Left ventricle myocardium superior (tissue), 1 donor: ENCODE measurements at regions not wholly inside any gene's neighbourhood (a gene's known extent, or its start where the extent isn't known, plus 50 kb on each side); places are given as distances from the start of the nearest gene placed in this dataset.
"Not testable (repeated sequence)": the region's sequence is repeated elsewhere in the genome, so short reads cannot be mapped to it uniquely, and the experiment has no call there.

ENCODE experiments used
- ATAC-seq: fragments of 200-7000 bp; cut with Tn5 transposase; one replicate; pipeline ENCODE4 v1.9.1; 2020; ENCODE audit warnings: mild to moderate bottlenecking, moderate library complexity
- DNase-seq: peaks from one replicate; pipeline ENCODE4 v3.0.0-alpha.2; 2020
- intact Hi-C: fragments of 100-400 bp; cut with micrococcal nuclease; formaldehyde crosslinking; loops from one replicate; pipeline ENCODE4 v1.11.0; 2022
- donor health status: DM: no; HTN: yes; CAD: no; lungs with severe emphysema.

DNA sequence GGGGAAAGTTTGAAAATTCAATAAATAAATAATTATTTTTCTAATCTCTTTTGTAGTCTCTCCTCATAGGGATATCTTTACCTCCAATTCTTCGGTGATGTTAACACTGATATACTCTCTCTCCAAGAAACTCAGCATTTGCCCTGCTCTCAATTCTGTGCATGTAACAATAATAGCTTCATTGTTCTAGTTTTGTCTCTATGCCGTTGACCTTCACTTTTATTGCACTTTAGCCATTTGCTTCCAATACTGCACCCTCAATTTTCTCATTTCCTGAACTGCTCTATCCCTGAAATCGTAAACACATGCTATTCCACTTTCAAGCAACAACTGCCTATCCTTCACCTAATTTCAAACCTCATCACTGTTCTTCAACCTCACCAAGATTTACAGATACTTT, 645.0 kb downstream of the C12orf50 start:
- DNase-seq (no peak), ATAC-seq (no peak)
- intact Hi-C loops, result no loop called here

DNA sequence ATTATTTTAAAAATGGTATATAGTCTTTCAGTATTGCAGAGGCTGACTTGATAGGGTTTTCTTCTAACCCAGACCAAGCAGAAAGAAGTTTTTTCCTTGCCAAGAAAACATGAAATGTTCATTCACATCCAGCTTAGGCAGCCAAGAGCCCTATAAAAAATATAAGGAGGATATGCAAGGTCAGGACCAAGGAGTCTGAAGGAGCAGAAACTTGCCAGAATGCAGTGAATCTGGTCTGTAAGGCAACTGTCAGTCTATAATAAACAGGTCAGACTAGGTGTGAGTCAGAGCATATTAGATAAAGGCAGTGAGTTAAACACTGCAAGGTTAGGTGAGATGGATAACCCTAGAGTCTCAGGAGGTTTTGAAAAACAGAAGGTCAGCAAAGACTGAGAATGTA, 645.5 kb downstream of the C12orf50 start:
- ATAC-seq, result no peak
- no peak for DNase-seq
- intact Hi-C loops, result no loop called here

DNA sequence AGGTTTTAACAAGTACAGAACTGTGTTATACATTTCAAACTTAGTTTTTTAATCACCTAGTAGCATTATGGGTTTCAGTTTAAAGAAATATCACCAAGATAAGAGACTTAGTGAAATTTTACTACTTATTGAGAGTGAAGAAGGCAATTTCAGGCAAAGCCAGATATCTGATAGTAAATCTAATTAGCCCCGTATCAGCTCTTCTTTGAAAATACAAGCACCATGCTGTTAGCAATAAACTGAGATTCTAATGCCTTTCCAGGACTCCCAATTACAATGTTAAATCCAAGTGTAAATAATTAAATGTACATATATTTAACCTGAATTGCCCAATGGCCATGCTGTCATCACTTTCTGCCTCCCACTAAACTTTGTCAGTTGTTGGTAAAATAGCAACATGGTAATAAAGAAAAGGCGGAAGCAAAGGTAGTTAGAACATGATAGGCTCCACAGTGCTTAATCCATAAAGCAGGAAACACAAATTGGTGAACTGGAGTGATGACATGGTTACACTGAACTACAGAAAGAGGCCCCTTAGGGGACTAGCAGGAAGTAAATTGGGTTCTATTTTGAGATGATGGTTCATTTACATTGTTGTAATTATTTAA, 646.1 kb downstream of the C12orf50 start:
- DNase-seq (no peak), ATAC-seq (no peak)
- intact Hi-C loops, result no loop called here

DNA sequence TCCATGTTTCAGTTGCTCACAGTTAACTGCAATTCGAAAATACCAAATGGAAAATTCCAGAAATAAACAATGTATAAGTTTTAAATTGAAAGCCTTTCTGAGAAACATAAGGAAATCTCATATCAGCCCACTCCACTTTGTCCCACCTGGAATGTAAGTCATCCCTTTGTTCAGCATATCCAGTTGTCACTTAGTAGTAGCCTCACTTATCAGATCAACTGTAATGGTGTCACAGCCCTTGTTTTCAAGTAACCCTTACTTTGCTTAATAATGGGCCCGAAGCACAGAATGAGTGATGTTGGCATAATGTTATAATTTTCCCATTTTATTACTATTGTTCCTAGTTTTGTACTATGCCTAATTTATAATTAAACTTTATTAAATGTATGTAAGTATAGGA, 646.8 kb downstream of the C12orf50 start:
- DNase-seq (no peak), ATAC-seq (no peak)
- intact Hi-C loops, result no loop called here

DNA sequence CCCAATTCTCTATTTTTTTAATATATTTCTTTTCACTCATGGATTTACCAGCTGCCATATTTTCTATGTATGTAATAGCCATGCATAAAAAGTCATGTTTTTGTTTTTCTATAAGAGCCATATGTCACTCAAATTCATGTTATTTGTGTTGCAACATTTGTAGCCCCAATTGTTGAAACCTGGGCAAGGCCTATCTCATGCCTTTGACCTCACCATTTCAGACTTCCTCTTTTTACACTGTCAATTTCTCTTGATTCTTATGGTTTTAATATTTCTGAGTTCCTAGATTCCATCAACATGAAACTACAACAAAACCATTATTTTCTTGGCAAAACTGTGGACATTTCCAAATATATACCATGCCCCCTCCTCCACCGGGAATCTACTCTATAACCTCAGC, 647.5 kb downstream of the C12orf50 start:
- intact Hi-C loops, result no loop called here
- ATAC-seq (no peak), DNase-seq (no peak)

DNA sequence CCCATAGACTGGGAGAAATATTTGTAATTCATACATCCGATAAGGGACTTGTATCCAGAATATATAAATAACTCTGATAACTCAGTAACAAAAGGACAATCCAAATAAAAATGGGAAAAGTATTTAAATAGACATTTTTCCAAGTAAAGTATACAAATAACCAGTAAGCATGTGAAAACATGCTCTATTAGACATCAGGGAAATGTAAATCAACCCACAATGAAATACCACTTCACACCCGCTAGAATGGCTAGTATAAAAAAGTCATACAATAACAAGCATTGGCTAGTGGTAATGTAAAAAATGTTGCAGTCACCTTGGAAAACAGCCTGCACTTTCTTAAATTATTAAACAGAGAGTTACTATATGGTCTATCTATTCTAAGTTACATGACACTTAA, 650.7 kb downstream of the C12orf50 start:
- DNase-seq (no peak), ATAC-seq (no peak)
- intact Hi-C loops, result no loop called here

DNA sequence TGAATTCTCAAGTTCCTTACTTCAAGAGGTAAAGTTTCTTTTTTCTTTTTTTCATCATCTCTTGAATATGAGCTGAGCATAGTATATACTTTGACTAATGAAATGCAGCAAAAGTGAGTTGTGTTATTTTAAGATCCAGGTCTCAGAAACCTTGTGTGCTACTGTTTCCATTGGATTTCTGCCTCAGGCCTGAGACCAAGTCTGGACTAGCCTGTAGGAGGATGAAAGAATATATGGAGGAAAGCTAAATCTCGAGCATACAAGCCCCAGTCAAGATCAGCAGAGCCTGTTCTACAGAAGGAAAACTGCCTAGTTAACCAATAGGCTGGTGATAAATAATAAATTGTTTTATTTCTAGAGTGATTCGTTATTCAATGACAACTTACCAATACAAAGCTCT, 652.5 kb downstream of the C12orf50 start:
- no peak for DNase-seq
- ATAC-seq, result no peak
- intact Hi-C loops, result no loop called here

DNA sequence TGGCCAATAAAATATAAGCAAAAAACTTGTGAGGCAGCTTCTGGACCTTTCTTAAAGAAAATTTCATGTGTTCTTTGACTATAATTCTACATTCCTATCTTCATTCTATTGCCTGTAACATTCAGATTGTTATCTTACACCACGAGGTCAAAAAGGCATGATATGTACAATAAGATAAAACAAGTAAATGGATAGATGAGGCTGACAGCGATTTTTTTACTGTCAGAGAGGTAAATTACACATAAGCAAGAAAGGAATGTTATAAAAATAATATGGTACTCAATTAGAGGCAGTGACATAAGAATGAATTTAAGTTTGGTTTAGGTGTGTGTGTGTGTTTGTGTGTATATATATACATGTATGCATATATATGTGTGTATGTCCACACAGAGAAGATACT, 660.0 kb downstream of the C12orf50 start:
- intact Hi-C loops, result no loop called here
- ATAC-seq, result no peak
- no peak for DNase-seq

DNA sequence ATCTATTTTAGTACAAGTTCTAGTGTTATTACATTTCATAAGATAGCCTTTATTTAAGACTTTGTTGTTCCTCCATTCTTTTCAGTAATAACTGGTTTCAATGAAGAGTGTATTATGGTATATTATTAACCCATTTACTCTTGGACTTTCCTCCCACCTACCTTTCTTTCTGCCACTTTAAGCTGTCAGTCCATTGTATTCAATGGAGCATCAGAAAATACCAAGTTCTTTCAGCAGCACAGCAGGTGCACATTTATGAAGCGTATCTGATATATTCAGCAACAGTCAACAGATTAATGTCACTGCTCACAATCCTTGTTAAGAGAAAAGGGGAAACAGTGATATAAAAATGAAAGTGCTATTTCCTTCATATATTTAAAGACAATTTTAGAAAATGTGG, 660.9 kb downstream of the C12orf50 start:
- no peak for ATAC-seq
- intact Hi-C loops, result no loop called here
- no peak for DNase-seq

DNA sequence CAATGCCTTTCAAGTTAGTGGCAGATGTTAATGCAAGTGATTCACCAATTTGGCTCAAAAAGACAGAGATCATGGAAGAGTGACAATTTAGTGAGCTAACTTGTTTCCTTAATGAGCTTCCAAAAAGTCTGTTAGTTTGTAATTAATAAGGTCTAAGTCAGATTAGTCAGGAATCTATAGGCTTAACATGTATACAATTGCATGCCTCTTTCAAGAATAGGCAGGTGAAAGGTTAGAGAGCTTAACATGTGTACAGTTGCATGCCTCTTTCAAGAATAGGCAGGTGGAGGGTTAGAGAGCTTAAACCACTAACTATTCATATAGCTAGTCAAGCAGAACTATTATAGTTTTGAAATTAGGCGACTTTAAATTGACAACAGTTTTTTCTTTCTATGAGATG, 663.8 kb downstream of the C12orf50 start:
- no peak for DNase-seq
- intact Hi-C loops, result no loop called here
- ATAC-seq, result no peak

DNA sequence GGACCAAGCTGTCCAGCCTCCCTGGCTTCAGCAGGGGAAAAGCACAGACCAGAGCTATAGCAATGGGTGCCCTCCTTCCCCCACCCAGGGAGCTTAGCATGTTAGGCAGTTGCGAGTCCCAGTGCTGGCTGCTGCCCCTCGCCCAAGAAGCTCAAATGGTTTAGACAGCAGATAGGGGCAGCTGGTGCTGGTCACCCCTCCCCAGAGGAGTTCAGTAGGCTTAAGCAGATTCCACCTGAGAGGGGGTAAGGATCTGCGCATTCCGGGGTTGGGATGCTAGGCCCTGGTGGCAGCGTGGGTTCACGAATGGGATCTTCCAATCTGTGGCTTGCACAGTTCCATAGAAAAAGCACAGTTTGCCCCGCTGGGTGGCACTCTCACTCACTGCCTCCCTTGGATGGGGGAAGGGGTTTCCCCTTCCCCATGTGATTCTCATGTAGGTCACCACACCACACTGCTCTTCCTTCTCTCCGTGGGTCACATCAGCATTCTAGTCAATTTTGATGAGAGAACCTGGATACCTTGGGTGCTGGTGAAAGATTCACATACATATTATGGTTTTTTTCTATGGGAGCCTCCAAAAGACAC, 665.6 kb downstream of the C12orf50 start:
- DNase-seq (no peak), ATAC-seq (no peak)
- intact Hi-C loops, result no loop called here

DNA sequence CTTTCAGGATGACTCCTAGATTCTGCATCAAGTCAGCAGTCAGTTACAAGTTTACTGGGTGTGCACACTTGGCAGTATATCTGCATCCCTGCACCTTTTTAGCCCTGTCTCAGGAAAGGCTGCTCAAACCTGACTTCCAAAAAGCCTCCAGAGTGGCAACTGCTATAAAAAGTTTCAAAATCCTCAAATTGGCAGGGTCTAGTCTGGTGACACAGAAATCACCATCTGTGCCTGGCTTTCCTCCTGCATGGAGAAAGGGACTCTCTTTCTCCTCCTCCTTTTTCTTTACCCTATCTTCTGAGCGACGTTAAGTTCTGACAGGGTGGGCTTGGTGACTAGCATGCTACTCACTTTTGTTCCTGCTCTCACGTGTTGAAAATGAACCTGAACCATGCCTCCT, 679.5 kb downstream of the C12orf50 start:
- ATAC-seq (no peak), DNase-seq (no peak)
- intact Hi-C loops, result no loop called here

DNA sequence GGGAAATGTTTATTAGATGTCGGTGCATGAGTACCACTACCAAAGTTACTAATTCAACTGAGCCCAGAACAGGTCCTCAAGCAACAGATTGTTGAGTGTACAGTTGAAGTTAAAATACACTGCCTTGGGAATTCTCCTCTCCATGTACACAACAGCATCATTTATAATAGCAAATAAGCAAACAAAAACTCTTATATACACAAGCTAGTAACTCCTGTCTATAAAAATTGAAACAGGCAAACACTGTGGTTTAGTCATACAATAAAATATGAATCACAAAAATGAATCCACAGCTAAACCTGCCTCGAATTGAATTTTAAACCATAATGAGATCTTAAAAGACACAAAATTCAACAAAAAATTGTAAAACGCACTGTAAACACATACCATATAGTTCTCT, 681.1 kb downstream of the C12orf50 start:
- intact Hi-C loops, result no loop called here
- ATAC-seq (no peak), DNase-seq (no peak)

DNA sequence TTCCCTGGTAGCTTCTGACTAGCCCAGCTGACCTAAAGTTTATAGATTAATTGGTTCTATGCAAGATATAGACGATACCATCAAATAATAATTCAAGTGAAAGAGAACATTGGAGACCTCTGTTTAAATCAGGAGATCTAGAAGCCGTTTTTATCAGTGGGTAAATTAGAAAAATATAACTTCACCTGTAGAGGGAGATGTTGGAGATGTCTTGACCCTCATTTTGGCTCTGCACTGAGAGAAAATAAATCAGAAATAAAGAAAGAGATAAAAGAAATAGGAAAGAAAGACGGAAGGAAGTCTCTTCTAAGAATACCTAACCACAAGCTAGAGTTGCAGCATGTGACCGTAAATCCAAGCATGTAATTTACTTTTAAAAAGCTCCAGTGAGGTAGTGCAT, 684.5 kb downstream of the C12orf50 start:
- no peak for ATAC-seq
- DNase-seq, result no peak
- intact Hi-C loops, result no loop called here

DNA sequence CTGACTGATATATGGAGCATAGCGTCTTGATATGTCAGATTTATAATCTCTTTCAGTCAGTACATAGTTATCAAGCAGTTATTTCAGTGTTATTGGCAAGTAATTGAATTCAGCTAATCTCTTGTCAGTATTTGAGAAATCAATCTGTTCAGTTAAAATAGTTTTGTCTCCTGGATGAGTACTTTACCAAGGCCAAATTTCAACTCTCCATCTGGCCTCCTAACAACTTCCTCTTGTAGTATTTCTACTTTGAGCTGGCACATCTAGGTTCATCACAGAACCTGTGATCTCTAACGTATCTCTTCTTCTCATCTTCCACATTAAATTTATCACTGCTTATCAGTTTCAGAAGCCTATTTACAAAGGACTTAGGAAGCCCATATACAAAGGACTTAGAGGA, 690.5 kb downstream of the C12orf50 start:
- ATAC-seq (no peak), DNase-seq (no peak)
- intact Hi-C loops, result no loop called here

DNA sequence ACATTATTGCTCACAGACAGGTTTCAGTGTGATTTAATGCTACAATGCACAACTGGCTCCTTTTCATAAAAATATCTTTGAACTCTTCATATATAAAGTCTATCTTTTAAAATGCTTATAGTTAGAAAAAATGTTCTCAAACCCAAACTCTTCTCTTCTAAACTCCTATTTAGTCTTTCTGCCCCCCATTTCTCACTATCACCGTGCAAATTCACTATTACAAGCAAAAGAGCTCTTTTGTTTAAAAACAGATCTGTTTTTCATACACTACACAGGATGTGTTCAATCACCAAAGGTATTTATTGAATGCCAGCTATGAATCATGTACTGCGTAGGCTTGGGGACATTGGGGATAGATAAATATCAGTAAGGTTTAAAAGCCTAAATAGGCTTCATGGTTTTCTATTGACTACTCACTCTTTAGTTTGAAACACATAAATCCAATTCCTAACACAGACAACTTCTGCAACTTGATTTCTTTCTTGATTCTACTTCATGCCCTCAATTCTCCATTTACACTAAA, 692.3 kb downstream of the C12orf50 start:
- DNase-seq (no peak), ATAC-seq (no peak)
- intact Hi-C loops, result no loop called here

DNA sequence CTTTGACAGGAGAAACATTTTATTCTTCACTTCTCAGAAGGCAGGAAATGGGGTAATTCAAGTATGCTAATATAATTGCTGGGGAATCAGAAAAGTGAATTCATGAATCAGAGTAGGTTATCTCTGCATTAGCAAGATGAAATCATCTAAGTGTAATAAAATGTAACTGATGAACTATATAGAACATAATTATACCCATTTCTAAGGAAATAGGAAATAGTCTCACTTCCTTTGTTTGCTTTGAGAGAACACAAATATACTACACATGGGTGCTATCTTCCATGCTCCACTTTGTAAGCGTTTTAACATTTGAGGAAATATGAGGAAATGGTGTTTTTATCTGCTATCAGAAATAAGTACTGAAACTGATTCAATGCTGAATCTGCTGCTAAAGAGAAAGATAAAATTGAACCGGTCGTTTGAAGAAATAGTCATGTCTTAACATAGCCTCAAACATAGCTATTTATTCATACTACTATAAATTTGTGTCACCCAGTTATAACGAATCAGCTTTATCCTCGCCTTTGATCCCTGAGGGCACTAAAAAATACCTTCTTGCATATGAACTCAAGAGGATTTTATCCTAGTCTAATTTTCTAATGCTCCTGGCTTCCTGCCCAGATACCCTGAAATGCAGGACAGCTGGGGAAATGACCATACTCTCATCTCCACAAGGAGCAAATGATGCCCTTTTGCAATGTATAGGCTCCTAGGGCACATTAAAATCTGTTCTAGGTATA, 696.0 kb downstream of the C12orf50 start:
- intact Hi-C loops, result no loop called here
- no peak for ATAC-seq
- DNase-seq, result no peak

DNA sequence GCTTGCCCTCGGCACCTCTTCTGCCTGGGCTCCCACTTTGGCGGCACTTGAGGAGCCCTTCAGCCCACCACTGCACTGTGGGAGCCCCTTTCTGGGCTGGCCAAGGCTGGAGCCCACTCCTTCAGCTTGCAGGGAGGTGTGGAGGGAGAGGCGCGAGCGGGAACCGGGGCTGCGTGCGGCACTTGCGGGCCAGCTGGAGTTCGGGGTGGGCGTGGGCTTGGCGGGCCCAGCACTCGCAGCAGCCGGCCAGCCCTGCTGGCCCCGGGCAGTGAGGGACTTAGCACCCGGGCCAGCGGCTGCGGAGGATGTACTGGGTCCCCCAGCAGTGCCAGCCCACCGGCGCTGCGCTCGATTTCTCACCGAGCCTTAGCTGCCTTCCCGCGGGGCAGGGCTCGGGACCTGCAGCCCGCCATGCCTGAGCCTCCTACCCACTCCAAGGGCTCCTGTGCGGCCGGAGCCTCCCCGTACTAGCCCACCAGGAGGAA, 699.1 kb downstream of the C12orf50 start:
- ATAC-seq, DNase-seq, intact Hi-C loops: not testable (repeated sequence)

DNA sequence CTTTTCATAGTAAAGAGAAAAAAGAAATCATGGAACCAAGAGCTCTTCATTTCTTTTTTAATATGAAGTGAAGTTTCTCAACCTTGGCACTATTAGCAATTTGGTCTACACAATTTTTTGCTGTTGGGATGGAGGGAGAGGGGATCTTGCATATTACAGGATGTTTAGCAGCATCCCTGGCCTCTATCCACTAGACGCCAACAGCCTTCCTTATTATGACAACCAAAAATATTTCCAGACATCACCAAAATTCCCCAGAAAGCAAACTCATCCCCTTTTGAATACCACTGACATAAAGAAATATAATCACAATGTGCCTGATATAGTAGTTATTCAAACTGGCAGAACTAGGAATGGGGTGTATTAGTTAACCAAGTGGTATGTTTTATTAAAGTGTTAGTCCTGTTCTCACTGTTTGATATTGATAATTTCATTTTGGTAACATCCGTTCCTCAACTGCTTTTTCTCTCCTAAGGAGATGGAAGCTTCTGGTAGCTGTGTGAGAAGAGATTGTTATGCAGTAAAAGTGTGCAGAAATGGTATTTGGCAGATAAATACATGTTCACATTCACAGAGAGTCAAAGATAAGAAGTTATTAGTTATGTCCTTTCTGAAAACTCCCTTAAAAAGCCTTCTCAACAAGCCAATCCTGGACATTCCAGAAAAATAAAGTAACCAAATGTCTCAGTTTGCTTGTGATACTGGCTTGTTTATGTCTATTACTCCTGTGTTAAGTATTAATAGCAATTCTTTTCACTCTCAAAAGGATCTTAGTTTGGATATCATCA, 699.9 kb downstream of the C12orf50 start:
- DNase-seq (no peak), ATAC-seq (no peak)
- intact Hi-C loops, result no loop called here

DNA sequence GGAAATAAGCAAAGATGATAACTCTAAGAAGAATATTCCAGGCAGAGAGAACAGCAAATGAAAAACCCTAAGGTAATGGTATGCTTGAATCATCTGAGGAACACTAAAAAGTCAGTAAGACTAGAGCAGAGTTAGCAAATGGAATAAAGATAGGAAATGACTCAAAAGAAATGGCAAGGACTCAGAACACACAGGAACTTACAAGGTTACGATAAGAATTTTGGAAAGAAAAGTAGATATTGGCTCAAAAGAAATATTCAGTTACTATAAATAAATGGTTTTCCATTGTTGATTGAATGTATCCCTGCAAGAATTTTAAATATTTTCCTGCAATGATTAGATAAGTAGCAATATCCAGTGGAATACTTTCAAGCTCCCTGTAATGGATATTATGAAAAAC, 705.8 kb downstream of the C12orf50 start:
- intact Hi-C loops, result no loop called here
- ATAC-seq (no peak), DNase-seq (no peak)
